Loucy (cell line): ENCODE measurements at regions not wholly inside any gene's neighbourhood (a gene's known extent, or its start where the extent isn't known, plus 50 kb on each side); places are given as distances from the start of the nearest gene placed in this dataset.

Source experiments
- H2AFZ ChIP-seq: fragments of 200-600 bp; sonication (generic); 2 replicates; pipeline ENCODE4 v1.6.0; 2016; ENCODE audit warnings: antibody characterized with exemption, mild to moderate bottlenecking, low read length, moderate library complexity
- H3F3A ChIP-seq: fragments of 200-600 bp; 2 replicates; pipeline ENCODE4 v1.6.0; 2016; ENCODE audit warnings: antibody characterized with exemption, low read depth, mild to moderate bottlenecking
- H3K27me3 ChIP-seq: fragments of 200-600 bp; sonication (generic); 2 replicates; pipeline ENCODE4 v1.6.1; 2014; ENCODE audit warnings: low read length, mild to moderate bottlenecking; ENCODE audit not compliant: insufficient read depth, poor library complexity, severe bottlenecking
- H3K36me3 ChIP-seq: fragments of 200-600 bp; sonication (generic); 2 replicates; pipeline ENCODE4 v1.6.1; 2016; ENCODE audit warnings: low read length; ENCODE audit not compliant: insufficient read depth
- H3K4me1 ChIP-seq: fragments of 200-600 bp; sonication (generic); 2 replicates; pipeline ENCODE4 v1.5.1; 2014; ENCODE audit warnings: low read length, mild to moderate bottlenecking; ENCODE audit not compliant: insufficient read depth, poor library complexity, severe bottlenecking
- H3K4me2 ChIP-seq: fragments of 200-600 bp; sonication (generic); 2 replicates; pipeline ENCODE4 v1.6.0; 2014; ENCODE audit warnings: antibody characterized with exemption, low read length, low read depth, mild to moderate bottlenecking; ENCODE audit not compliant: poor library complexity, severe bottlenecking
- H3K4me3 ChIP-seq: fragments of 200-600 bp; sonication (generic); 2 replicates; pipeline ENCODE4 v1.5.1; 2014; ENCODE audit warnings: low read length, mild to moderate bottlenecking, mixed read lengths; ENCODE audit not compliant: poor library complexity, severe bottlenecking
- H3K79me2 ChIP-seq: fragments of 200-600 bp; sonication (generic); 2 replicates; pipeline ENCODE4 v1.6.1; 2014; ENCODE audit warnings: low read length; ENCODE audit not compliant: insufficient read depth
- H3K9ac ChIP-seq: fragments of 200-600 bp; sonication (generic); 2 replicates; pipeline ENCODE4 v1.6.0; 2014; ENCODE audit warnings: mild to moderate bottlenecking, low read depth, low read length, moderate library complexity; ENCODE audit not compliant: poor library complexity, severe bottlenecking
- H3K9me2 ChIP-seq: fragments of 200-600 bp; sonication (generic); replicated peaks from 2 replicates; pipeline ENCODE4 v1.6.1; 2016; ENCODE audit warnings: low read depth, low read length, mixed read lengths
- H3K9me3 ChIP-seq: fragments of 200-600 bp; sonication (generic); 2 replicates; pipeline ENCODE4 v1.6.1; 2014; ENCODE audit warnings: mild to moderate bottlenecking, antibody characterized with exemption, low read length, low read depth; ENCODE audit not compliant: insufficient read depth
- H4K20me1 ChIP-seq: fragments of 200-600 bp; sonication (generic); 2 replicates; pipeline ENCODE4 v1.6.0; 2014; ENCODE audit warnings: antibody characterized with exemption, low read length, mild to moderate bottlenecking; ENCODE audit not compliant: insufficient read depth, poor library complexity, severe bottlenecking
- CTCF ChIP-seq: fragments of 200-600 bp; sonication (generic); conservative IDR thresholded peaks from 2 replicates; pipeline ENCODE4 v1.5.1; 2014; ENCODE audit warnings: mild to moderate bottlenecking, antibody characterized with exemption, low read length
- EZH2phosphoT487 ChIP-seq: fragments of 200-600 bp; IDR thresholded peaks from 2 replicates; pipeline ENCODE4 v1.6.1; 2018; ENCODE audit warnings: antibody characterized with exemption, mild to moderate bottlenecking, moderate library complexity, borderline replicate concordance

DNA sequence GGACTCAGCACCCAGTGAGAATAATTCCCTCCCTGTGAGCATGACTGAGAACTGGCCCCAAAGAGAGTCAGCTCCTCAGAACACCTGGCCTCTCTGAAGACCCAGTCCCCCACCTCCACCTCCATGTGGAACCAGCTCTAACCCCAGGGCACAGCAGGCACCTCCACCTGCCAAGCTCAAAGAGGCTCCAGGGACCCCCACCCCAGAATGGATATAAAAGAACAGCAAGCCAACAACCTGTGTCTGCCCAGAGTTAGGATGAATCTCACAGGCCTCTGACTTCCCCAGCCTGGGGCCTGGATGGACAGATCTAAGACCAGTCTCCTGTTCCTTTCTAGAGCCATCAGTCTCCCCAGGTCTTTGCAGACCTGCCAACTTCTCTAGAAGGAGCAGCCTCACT lies 498.5 kb downstream of the EIPR1 start:
- Histone ChIP-seq H3K36me3 (no peaks in the 10 kb centered on the region), H3K9me3 (peaks cover 6% of the 10 kb centered on the region; the same call in 1 of the 2 replicates), H2AFZ (no peak overlapping the region), H3K9me2 (no peaks in the 10 kb centered on the region), H3K4me2 (no peak overlapping the region), H4K20me1 (no peaks in the 10 kb centered on the region), H3K79me2 (no peaks in the 10 kb centered on the region), H3K4me1 (no peaks in the 10 kb centered on the region), H3K4me3 (no peak overlapping the region), H3F3A (no peaks in the 10 kb centered on the region), H3K27me3 (no peaks in the 10 kb centered on the region), H3K9ac (no peak overlapping the region)
- TF ChIP-seq EZH2phosphoT487 (no peak), CTCF (no peak)

DNA sequence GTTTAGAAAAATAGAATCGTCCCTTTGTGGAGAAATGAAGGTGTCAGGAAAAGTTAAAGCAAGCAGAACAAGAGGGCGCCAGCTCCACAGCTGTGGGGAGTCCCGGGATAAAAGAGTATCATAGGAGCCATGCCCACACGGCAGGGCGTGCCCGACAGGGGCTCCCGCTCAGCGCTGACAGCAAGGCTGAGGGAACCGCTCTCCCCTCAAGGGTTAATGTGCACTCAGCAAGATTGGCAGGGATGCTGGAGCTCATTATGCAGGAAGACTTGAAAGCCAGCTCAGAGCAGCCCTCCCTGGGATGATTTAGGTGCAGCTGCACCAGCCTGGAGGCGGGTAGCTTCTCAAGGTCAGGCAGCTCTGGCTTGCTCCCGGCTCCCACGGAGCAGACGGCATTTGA lies 500.2 kb downstream of the EIPR1 start:
- Histone ChIP-seq H2AFZ (no peak overlapping the region), H3K4me3 (no peak overlapping the region), H3F3A (no peaks in the 10 kb centered on the region), H3K4me2 (no peak overlapping the region), H4K20me1 (no peaks in the 10 kb centered on the region), H3K4me1 (no peaks in the 10 kb centered on the region), H3K9me3 (peaks cover 3% of the 10 kb centered on the region; the same call in 1 of the 2 replicates), H3K79me2 (no peaks in the 10 kb centered on the region), H3K9me2 (no peaks in the 10 kb centered on the region), H3K9ac (no peak overlapping the region), H3K36me3 (no peaks in the 10 kb centered on the region), H3K27me3 (no peaks in the 10 kb centered on the region)
- TF ChIP-seq CTCF = no peak
- TF ChIP-seq EZH2phosphoT487 = no peak

DNA sequence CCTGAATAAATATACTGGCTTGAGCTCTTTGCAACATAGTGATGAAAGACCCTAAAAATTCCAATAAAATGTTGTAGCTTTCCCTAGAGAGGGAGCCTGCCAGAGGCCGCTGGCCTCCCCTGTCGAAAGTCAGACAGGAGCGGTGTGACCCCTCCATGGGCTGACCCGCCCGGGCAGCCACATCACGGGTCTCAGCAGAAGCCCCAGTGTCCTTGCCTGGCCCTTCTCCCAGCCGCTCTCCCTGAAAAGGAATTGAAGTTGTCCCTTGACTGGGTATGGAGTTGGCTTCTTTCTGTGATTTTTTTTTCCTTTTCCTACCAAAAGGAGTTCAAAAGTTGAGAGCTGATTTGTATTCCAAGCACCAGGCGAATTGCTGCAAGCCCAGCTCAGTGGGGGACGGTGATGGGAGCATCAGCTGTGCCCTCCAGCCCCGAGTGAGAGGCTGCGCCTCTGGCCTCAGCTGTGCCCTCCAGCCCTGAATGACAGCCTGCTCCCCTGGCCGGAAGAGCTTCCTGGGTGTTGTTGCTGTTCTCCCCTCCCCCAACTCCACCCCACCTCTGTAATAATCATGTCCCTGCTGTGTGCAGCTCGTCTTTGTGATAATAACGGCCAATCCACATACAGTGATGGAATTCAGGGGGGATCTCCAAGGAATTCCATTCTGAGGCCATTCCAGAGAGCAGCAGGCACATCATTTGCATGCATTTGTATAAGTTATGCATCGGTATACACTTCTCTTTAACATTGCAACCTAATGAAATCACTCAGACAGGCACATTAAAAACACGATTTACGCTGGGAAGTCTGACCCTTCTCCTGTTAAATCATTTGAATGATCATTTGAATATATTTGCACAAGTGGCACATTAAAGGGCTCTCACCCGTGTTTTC lies 501.0 kb downstream of the EIPR1 start:
- Histone ChIP-seq H3F3A (no peaks in the 10 kb centered on the region), H3K9me2 (no peaks in the 10 kb centered on the region), H3K9me3 (peaks cover 3% of the 10 kb centered on the region; the same call in 1 of the 2 replicates), H4K20me1 (no peaks in the 10 kb centered on the region), H3K79me2 (no peaks in the 10 kb centered on the region), H3K4me3 (no peak overlapping the region), H3K27me3 (no peaks in the 10 kb centered on the region), H3K36me3 (no peaks in the 10 kb centered on the region), H3K4me1 (no peaks in the 10 kb centered on the region), H2AFZ (no peak overlapping the region), H3K4me2 (no peak overlapping the region), H3K9ac (no peak overlapping the region)
- TF ChIP-seq CTCF = no peak
- no peak for TF ChIP-seq EZH2phosphoT487
